Right lobe of liver (tissue), 6 donors: ENCODE measurements at regions not wholly inside any gene's neighbourhood (a gene's known extent, or its start where the extent isn't known, plus 50 kb on each side); places are given as distances from the start of the nearest gene placed in this dataset.

Experiments
- ATAC-seq, 4 donors: fragments of 200-7000 bp; cut with Tn5 transposase; one replicate each; pipeline ENCODE4 v1.9.1; 2020; ENCODE audit warnings: mild to moderate bottlenecking in 4 of 4, moderate library complexity in 4 of 4
- DNase-seq, 3 donors: peaks; one replicate each; pipeline ENCODE4 v3.0.0-alpha.2; 2020
- H3K27ac ChIP-seq, 3 donors: fragments of 200-600 bp; one replicate each; pipeline ENCODE4 v1.8.0; 2022
- H3K27me3 ChIP-seq, 2 donors: fragments of 200-600 bp; one replicate each; pipeline ENCODE4 v1.8.0; 2022
- H3K36me3 ChIP-seq, 4 donors: fragments of 200-600 bp; sonication (generic) in 1 of 4; one replicate each; pipeline versions ENCODE4 v1.5.1 to v1.8.0; 2017 to 2022; ENCODE audit warnings: control low read depth in 1 of 4
- H3K4me1 ChIP-seq, 4 donors: fragments of 200-600 bp; sonication (generic) in 1 of 4; one replicate each; pipeline versions ENCODE4 v1.5.1 to v1.8.0; 2017 to 2022; ENCODE audit warnings: control low read depth in 1 of 4
- H3K4me3 ChIP-seq, 3 donors: fragments of 200-600 bp; one replicate each; pipeline ENCODE4 v1.8.0; 2022
- H3K9me3 ChIP-seq, 4 donors: fragments of 200-600 bp; sonication (generic) in 1 of 4; one replicate each; pipeline versions ENCODE4 v1.5.1 to v1.8.0; 2017 to 2022; ENCODE audit warnings: control low read depth in 1 of 4
- POLR2A ChIP-seq: fragments of 450-650 bp; IDR thresholded peaks from one replicate; pipeline ENCODE4 v1.6.1; 2017; ENCODE audit warnings: antibody characterized with exemption, mild to moderate bottlenecking
- WGBS: methylation state at CpG from one replicate; pipeline ENCODE4 v1.1.6; 2018; ENCODE audit warnings: low coverage, low lambda C conversion rate; ENCODE audit not compliant: insufficient coverage; ENCODE audit errors: missing lambda C conversion rate; 5-methylcytosine and 5-hydroxymethylcytosine counted together
- intact Hi-C, 2 donors: fragments of 100-400 bp; cut with DNase I; formaldehyde crosslinking; loops; one replicate each; pipeline versions ENCODE4 v1.11.2 to v1.14.1; 2022
- TF ChIP-seq, protein P1 (sequence below), 4 donors: fragments of 200-600 bp in 3 of 4; fragments of 450-650 bp in 1 of 4; IDR thresholded peaks; one replicate each; pipeline versions ENCODE4 v1.5.1 to v1.8.0; 2016 to 2022; ENCODE audit warnings: antibody characterized with exemption in 4 of 4, mild to moderate bottlenecking in 2 of 4
- donor health status: DM: no; HTN: yes; CAD: no.
- donor health status: DM: no; HTN: no; CAD: no.
- donor health status: DM: no; HTN: no; CAD: no.
- donor health status: DM: no; HTN: yes; CAD: no.
- donor health status: DM: no; HTN: yes; CAD: no.

DNA sequence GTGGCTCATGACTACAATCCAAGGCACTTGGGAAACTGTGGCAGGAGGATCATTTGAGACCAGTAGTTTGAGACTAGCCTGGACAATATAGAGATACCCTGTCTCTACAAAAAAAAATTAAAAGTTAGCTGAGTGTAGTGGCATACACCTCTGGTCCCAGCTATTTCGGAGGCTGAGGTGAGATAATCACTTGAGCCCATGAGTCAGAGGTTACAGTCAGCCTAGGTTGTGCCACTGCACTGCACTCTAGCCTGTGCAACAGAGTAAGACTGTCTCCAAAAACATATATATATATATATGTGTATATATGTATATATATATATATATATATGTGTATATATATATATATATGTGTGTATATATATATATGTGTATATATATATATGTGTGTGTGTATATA, 890.8 kb downstream of the NLGN4Y start:
- DNase-seq (no peak), ATAC-seq (no peak)
- no CpG with 5 or more reads among the region's 1 CpG for WGBS
- Histone ChIP-seq H3K27ac (no peak overlapping the region), H3K36me3 (no peaks in the 10 kb centered on the region), H3K4me1 (no peaks in the 10 kb centered on the region), H3K4me3 (no peak overlapping the region), H3K9me3 (no peaks in the 10 kb centered on the region), H3K27me3 (no peaks in the 10 kb centered on the region)
- intact Hi-C loops: no loop called here
- TF ChIP-seq, protein P1, sequence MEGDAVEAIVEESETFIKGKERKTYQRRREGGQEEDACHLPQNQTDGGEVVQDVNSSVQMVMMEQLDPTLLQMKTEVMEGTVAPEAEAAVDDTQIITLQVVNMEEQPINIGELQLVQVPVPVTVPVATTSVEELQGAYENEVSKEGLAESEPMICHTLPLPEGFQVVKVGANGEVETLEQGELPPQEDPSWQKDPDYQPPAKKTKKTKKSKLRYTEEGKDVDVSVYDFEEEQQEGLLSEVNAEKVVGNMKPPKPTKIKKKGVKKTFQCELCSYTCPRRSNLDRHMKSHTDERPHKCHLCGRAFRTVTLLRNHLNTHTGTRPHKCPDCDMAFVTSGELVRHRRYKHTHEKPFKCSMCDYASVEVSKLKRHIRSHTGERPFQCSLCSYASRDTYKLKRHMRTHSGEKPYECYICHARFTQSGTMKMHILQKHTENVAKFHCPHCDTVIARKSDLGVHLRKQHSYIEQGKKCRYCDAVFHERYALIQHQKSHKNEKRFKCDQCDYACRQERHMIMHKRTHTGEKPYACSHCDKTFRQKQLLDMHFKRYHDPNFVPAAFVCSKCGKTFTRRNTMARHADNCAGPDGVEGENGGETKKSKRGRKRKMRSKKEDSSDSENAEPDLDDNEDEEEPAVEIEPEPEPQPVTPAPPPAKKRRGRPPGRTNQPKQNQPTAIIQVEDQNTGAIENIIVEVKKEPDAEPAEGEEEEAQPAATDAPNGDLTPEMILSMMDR (IDR thresholded peaks at IDR 0.05): no peak
- TF ChIP-seq POLR2A: no peak

DNA sequence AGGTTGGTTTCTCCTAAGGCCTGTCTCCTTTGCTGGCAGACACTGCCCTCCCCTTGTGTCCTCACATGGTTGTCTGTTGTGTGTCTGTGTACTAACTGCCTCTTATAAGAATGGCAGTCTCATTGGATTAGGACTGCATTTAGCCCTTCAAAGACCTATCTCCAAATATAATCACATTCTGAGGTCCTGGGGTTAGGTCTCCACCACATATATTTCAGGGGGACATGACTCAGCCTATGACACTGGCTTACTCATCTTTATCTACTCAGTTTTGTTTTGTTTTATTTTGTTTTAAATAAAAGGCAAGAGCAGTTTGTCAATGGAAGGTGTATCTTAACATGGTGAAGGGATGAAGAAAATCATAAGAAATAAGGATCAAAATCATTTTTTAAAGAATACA, 894.3 kb downstream of the NLGN4Y start:
- no peak overlapping the region for H3K4me3 ChIP-seq
- no peak for DNase-seq
- H3K36me3 ChIP-seq: no peaks in the 10 kb centered on the region
- no peaks in the 10 kb centered on the region for H3K4me1 ChIP-seq
- intact Hi-C loops: no loop called here
- ATAC-seq: no peak
- no peaks in the 10 kb centered on the region for H3K27me3 ChIP-seq
- TF ChIP-seq POLR2A: no peak
- TF ChIP-seq, protein P1 (IDR thresholded peaks at IDR 0.05): no peak
- no peak overlapping the region for H3K27ac ChIP-seq
- no peaks in the 10 kb centered on the region for H3K9me3 ChIP-seq

DNA sequence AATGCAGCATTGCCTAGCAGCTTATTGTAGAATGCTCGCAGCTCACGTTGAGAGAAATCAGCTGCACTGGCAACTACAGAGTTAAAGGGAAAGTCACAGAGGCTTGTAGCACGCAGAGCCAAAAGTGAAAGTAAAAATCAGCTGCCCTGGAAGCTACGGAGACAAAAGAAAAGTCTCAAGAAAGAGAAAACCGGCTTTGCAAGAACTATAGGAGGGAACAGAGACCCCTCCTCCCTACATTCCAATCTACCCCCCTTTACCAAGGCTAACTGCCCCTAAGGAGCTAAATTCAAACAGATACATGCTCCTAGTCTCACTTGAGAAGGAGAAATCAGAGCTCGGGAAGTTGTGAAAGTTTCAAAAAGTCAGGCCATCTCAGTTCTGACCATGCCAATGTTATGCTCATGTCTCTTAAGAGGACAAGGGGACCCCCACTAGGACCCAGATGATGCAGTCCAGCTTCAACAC, 900.4 kb downstream of the NLGN4Y start:
- TF ChIP-seq POLR2A: no peak
- TF ChIP-seq, protein P1 (IDR thresholded peaks at IDR 0.05): no peak
- no peaks in the 10 kb centered on the region for H3K4me1 ChIP-seq
- H3K27ac ChIP-seq: no peak overlapping the region
- WGBS: no CpG with 5 or more reads among the region's 6 CpGs
- H3K36me3 ChIP-seq: no peaks in the 10 kb centered on the region
- ATAC-seq: peak in 1 of 4 donors; percentile 79
- H3K4me3 ChIP-seq: no peak overlapping the region
- H3K9me3 ChIP-seq: no peaks in the 10 kb centered on the region
- intact Hi-C loops: no loop called here
- DNase-seq: no peak
- no peaks in the 10 kb centered on the region for H3K27me3 ChIP-seq

DNA sequence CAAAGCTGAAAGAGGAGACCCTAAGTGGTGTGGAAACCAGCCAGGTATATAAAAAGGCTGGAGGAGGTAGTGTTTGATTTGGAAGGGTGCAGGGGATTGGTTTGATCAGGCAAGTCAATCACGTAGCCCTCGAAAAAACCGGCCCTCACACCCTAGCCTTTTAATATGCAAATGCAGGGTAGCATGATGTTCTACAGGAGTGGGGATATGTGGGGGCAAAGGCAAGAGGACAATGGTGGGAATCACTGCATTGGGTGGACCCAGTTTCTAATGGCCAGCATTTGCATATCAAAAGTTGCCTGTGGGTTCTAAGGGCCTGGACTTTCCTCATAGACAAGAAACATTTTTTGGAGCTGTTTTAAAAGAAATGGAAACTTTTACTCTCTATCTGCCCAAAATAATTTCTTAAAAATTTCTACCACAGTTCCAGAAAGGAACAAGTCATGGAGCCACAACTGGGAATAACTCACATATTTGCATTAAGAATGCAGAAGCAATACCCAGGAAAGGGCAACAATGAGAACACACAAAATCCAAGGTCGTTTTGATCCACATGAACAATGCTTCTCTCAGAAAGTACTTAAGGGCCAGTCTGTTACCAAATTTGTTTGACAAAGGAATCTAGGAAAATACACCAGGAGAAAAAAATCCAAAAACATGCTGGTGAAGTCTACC, 915.8 kb downstream of the NLGN4Y start:
- Histone ChIP-seq H3K36me3 (no peaks in the 10 kb centered on the region), H3K27me3 (no peaks in the 10 kb centered on the region), H3K9me3 (no peaks in the 10 kb centered on the region), H3K27ac (no peak overlapping the region), H3K4me3 (no peak overlapping the region), H3K4me1 (no peaks in the 10 kb centered on the region)
- intact Hi-C loops: no loop called here
- ATAC-seq: no peak
- TF ChIP-seq POLR2A: no peak
- TF ChIP-seq, protein P1 (IDR thresholded peaks at IDR 0.05): no peak
- DNase-seq: no peak
- WGBS: no CpG with 5 or more reads among the region's 4 CpGs
